H1 (cell line): ENCODE measurements at regions not wholly inside any gene's neighbourhood (a gene's known extent, or its start where the extent isn't known, plus 50 kb on each side); places are given as distances from the start of the nearest gene placed in this dataset.

ENCODE experiments used
- EZH2 ChIP-seq: fragments of 200-600 bp; sonication (generic); IDR thresholded peaks from 2 replicates; pipeline ENCODE4 v1.7.1; 2012; ENCODE audit warnings: low read depth, mild to moderate bottlenecking, moderate library complexity, low read length, inconsistent platforms; ENCODE audit not compliant: severe bottlenecking
- MAFK ChIP-seq: IDR thresholded peaks from 2 replicates; pipeline ENCODE4 v1.6.1; 2012; ENCODE audit warnings: low read depth, mild to moderate bottlenecking, improper control_type of control experiment, low read length
- USF2 ChIP-seq: IDR thresholded peaks from 2 replicates; pipeline ENCODE4 v1.6.1; 2011; ENCODE audit warnings: low read length, improper control_type of control experiment
- TF ChIP-seq, protein P1 (sequence below): fragments of 300-600 bp; sonication (generic); IDR thresholded peaks from 2 replicates; pipeline ENCODE4 v1.7.1; 2012; ENCODE audit warnings: low read length, moderate library complexity, mild to moderate bottlenecking, inconsistent platforms; ENCODE audit not compliant: insufficient replicate concordance
- TF ChIP-seq, protein P2 (sequence below): IDR thresholded peaks from 2 replicates; pipeline ENCODE4 v1.6.1; 2012; ENCODE audit warnings: inconsistent platforms

DNA sequence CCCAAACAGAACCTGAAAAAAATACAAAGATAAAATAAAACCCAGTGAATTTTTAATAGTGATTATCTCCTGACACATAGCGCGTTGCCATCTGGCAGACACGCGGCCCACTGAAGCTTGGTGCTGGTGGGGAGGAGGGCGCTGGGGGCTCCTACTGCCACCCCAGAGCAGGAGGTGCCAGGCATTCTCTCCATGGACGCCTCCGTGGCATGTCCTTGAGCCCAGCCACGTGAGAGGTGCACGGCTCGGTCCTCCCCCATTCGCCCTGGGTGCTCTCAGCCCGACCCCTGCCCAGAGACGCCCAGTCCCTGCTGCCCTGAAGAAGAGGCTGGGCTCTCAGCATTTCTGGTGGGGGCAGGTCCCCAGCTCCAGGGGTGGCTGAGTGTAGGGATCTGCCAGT lies 142.2 kb upstream of the GSE1 start (continued):
- TF ChIP-seq EZH2 (no peak), USF2 (no peak), MAFK (no peak)
- TF ChIP-seq, protein P1, sequence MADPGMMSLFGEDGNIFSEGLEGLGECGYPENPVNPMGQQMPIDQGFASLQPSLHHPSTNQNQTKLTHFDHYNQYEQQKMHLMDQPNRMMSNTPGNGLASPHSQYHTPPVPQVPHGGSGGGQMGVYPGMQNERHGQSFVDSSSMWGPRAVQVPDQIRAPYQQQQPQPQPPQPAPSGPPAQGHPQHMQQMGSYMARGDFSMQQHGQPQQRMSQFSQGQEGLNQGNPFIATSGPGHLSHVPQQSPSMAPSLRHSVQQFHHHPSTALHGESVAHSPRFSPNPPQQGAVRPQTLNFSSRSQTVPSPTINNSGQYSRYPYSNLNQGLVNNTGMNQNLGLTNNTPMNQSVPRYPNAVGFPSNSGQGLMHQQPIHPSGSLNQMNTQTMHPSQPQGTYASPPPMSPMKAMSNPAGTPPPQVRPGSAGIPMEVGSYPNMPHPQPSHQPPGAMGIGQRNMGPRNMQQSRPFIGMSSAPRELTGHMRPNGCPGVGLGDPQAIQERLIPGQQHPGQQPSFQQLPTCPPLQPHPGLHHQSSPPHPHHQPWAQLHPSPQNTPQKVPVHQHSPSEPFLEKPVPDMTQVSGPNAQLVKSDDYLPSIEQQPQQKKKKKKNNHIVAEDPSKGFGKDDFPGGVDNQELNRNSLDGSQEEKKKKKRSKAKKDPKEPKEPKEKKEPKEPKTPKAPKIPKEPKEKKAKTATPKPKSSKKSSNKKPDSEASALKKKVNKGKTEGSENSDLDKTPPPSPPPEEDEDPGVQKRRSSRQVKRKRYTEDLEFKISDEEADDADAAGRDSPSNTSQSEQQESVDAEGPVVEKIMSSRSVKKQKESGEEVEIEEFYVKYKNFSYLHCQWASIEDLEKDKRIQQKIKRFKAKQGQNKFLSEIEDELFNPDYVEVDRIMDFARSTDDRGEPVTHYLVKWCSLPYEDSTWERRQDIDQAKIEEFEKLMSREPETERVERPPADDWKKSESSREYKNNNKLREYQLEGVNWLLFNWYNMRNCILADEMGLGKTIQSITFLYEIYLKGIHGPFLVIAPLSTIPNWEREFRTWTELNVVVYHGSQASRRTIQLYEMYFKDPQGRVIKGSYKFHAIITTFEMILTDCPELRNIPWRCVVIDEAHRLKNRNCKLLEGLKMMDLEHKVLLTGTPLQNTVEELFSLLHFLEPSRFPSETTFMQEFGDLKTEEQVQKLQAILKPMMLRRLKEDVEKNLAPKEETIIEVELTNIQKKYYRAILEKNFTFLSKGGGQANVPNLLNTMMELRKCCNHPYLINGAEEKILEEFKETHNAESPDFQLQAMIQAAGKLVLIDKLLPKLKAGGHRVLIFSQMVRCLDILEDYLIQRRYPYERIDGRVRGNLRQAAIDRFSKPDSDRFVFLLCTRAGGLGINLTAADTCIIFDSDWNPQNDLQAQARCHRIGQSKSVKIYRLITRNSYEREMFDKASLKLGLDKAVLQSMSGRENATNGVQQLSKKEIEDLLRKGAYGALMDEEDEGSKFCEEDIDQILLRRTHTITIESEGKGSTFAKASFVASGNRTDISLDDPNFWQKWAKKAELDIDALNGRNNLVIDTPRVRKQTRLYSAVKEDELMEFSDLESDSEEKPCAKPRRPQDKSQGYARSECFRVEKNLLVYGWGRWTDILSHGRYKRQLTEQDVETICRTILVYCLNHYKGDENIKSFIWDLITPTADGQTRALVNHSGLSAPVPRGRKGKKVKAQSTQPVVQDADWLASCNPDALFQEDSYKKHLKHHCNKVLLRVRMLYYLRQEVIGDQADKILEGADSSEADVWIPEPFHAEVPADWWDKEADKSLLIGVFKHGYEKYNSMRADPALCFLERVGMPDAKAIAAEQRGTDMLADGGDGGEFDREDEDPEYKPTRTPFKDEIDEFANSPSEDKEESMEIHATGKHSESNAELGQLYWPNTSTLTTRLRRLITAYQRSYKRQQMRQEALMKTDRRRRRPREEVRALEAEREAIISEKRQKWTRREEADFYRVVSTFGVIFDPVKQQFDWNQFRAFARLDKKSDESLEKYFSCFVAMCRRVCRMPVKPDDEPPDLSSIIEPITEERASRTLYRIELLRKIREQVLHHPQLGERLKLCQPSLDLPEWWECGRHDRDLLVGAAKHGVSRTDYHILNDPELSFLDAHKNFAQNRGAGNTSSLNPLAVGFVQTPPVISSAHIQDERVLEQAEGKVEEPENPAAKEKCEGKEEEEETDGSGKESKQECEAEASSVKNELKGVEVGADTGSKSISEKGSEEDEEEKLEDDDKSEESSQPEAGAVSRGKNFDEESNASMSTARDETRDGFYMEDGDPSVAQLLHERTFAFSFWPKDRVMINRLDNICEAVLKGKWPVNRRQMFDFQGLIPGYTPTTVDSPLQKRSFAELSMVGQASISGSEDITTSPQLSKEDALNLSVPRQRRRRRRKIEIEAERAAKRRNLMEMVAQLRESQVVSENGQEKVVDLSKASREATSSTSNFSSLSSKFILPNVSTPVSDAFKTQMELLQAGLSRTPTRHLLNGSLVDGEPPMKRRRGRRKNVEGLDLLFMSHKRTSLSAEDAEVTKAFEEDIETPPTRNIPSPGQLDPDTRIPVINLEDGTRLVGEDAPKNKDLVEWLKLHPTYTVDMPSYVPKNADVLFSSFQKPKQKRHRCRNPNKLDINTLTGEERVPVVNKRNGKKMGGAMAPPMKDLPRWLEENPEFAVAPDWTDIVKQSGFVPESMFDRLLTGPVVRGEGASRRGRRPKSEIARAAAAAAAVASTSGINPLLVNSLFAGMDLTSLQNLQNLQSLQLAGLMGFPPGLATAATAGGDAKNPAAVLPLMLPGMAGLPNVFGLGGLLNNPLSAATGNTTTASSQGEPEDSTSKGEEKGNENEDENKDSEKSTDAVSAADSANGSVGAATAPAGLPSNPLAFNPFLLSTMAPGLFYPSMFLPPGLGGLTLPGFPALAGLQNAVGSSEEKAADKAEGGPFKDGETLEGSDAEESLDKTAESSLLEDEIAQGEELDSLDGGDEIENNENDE = no peak
- TF ChIP-seq, protein P2, sequence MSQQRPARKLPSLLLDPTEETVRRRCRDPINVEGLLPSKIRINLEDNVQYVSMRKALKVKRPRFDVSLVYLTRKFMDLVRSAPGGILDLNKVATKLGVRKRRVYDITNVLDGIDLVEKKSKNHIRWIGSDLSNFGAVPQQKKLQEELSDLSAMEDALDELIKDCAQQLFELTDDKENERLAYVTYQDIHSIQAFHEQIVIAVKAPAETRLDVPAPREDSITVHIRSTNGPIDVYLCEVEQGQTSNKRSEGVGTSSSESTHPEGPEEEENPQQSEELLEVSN = no peak
- TF ChIP-seq, all 59 proteins: peak for 0
